Astrocyte (in vitro differentiated cells and primary cell): ENCODE measurements at regions not wholly inside any gene's neighbourhood (a gene's known extent, or its start where the extent isn't known, plus 50 kb on each side); places are given as distances from the start of the nearest gene placed in this dataset.
A peak's percentile ranks its signal among the peaks of the same experiment; 100 is the strongest.
"Not testable (repeated sequence)": the region's sequence is repeated elsewhere in the genome, so short reads cannot be mapped to it uniquely, and the experiment has no call there.

ENCODE experiments used
- DNase-seq: peaks from one replicate; pipeline ENCODE4 v3.0.0-alpha.2; 2010; ENCODE audit warnings: low read depth
- FAIRE-seq: peaks from 2 replicates; lab custom pipeline; 2011; peaks lifted over from hg19 to GRCh38; lab: Jason Lieb, UNC
- H2AFZ ChIP-seq: 2 replicates; pipeline ENCODE4 v1.6.0; 2012; ENCODE audit warnings: low read depth, low read length, inconsistent platforms
- H3K27ac ChIP-seq: 2 replicates; pipeline ENCODE4 v1.5.1; 2011; ENCODE audit warnings: low read depth, low read length, inconsistent platforms
- H3K27me3 ChIP-seq: 2 replicates; pipeline ENCODE4 v1.6.0; 2011; ENCODE audit warnings: low read length, inconsistent platforms; ENCODE audit not compliant: insufficient read depth
- H3K36me3 ChIP-seq: 2 replicates; pipeline ENCODE4 v1.5.1; 2011; ENCODE audit warnings: low read length, inconsistent platforms; ENCODE audit not compliant: insufficient read depth
- H3K4me1 ChIP-seq: 2 replicates; pipeline ENCODE4 v1.5.1; 2011; ENCODE audit warnings: low read length, inconsistent platforms; ENCODE audit not compliant: insufficient read depth
- H3K4me2 ChIP-seq: 2 replicates; pipeline ENCODE4 v1.6.0; 2012; ENCODE audit warnings: low read length, inconsistent platforms
- H3K4me3 ChIP-seq: 2 replicates; pipeline ENCODE4 v1.5.1; 2011; ENCODE audit warnings: low read depth, mild to moderate bottlenecking, low read length, inconsistent platforms; ENCODE audit not compliant: insufficient read depth
- H3K79me2 ChIP-seq: 2 replicates; pipeline ENCODE4 v1.6.0; 2012; ENCODE audit warnings: mild to moderate bottlenecking, low read length, inconsistent platforms; ENCODE audit not compliant: insufficient read depth
- H3K9ac ChIP-seq: 2 replicates; pipeline ENCODE4 v1.6.0; 2012; ENCODE audit warnings: mild to moderate bottlenecking, low read length, inconsistent platforms
- H3K9me3 ChIP-seq: 2 replicates; pipeline ENCODE4 v1.5.1; 2012; ENCODE audit warnings: low read depth, mild to moderate bottlenecking, low read length, inconsistent platforms; ENCODE audit not compliant: insufficient read depth
- H4K20me1 ChIP-seq: 2 replicates; pipeline ENCODE4 v1.6.0; 2012; ENCODE audit warnings: low read length, inconsistent platforms; ENCODE audit not compliant: insufficient read depth
- H3K27ac Mint-ChIP-seq: one replicate; pipeline ENCODE4 v1.8.0; 2021; ENCODE audit warnings: mild to moderate bottlenecking, mixed read lengths; ENCODE audit not compliant: unreplicated experiment
- H3K27me3 Mint-ChIP-seq: one replicate; pipeline ENCODE4 v1.8.0; 2021; ENCODE audit warnings: low read depth, mixed read lengths; ENCODE audit not compliant: unreplicated experiment
- H3K36me3 Mint-ChIP-seq: one replicate; pipeline ENCODE4 v1.8.0; 2021; ENCODE audit warnings: low read depth, mixed read lengths; ENCODE audit not compliant: unreplicated experiment
- H3K4me1 Mint-ChIP-seq: one replicate; pipeline ENCODE4 v1.8.0; 2021; ENCODE audit warnings: low read depth, mixed read lengths; ENCODE audit not compliant: unreplicated experiment
- H3K4me3 Mint-ChIP-seq: one replicate; pipeline ENCODE4 v1.8.0; 2021; ENCODE audit warnings: mild to moderate bottlenecking, moderate library complexity, mixed read lengths; ENCODE audit not compliant: unreplicated experiment
- H3K9me3 Mint-ChIP-seq: one replicate; pipeline ENCODE4 v1.8.0; 2021; ENCODE audit warnings: mild to moderate bottlenecking, mixed read lengths; ENCODE audit not compliant: unreplicated experiment
- EZH2 ChIP-seq: IDR thresholded peaks from 2 replicates; pipeline ENCODE4 v1.6.1; 2012; ENCODE audit warnings: mild to moderate bottlenecking, low read length, inconsistent platforms; ENCODE audit not compliant: insufficient read depth
- TF ChIP-seq, protein P1 (sequence below): IDR thresholded peaks from 2 replicates; pipeline ENCODE4 v1.5.1; 2011; ENCODE audit warnings: low read depth, mild to moderate bottlenecking, inconsistent platforms, low read length, moderate library complexity; ENCODE audit not compliant: insufficient read depth

DNA sequence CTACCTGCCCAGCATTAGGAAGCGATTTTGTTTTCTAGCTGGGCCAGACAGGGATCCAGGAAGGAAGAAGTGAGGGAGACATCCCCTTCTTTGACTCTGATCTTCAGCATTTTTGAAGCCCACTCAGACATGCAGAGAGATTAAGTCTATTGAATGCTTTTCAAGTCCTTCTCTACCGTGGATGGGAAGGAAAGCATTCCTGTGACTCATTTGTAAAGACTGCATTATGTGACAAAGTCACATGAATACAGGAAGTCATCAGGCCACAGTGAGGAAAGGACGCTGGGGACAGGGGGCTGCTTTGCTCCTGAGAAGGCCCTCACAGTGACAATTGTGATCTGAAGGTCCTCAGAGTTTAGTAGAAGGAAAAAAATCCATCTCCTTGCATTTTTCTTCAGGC lies 67.4 kb upstream of the GBA3 start:
- H3K36me3 Mint-ChIP-seq: no peaks in the 10 kb centered on the region
- Histone ChIP-seq H3K4me2 (peak overlapping the region; percentile 37), H3K27me3 (no peaks in the 10 kb centered on the region), H3K27ac (no peak overlapping the region), H4K20me1 (no peaks in the 10 kb centered on the region), H3K9ac (no peak overlapping the region), H3K9me3 (no peaks in the 10 kb centered on the region), H3K4me1 (no peaks in the 10 kb centered on the region), H3K79me2 (no peaks in the 10 kb centered on the region), H3K36me3 (no peaks in the 10 kb centered on the region), H3K4me3 (no peak overlapping the region), H2AFZ (no peak overlapping the region)
- peak; percentile 8 for DNase-seq
- peaks cover 15% of the 10 kb centered on the region for H3K4me1 Mint-ChIP-seq
- H3K27ac Mint-ChIP-seq: peak overlapping the region; percentile 53
- no peaks in the 10 kb centered on the region for H3K9me3 Mint-ChIP-seq
- peaks cover 3% of the 10 kb centered on the region for H3K27me3 Mint-ChIP-seq
- H3K4me3 Mint-ChIP-seq: no peak overlapping the region
- FAIRE-seq: no peak
- TF ChIP-seq EZH2: no peak
- TF ChIP-seq, protein P1, sequence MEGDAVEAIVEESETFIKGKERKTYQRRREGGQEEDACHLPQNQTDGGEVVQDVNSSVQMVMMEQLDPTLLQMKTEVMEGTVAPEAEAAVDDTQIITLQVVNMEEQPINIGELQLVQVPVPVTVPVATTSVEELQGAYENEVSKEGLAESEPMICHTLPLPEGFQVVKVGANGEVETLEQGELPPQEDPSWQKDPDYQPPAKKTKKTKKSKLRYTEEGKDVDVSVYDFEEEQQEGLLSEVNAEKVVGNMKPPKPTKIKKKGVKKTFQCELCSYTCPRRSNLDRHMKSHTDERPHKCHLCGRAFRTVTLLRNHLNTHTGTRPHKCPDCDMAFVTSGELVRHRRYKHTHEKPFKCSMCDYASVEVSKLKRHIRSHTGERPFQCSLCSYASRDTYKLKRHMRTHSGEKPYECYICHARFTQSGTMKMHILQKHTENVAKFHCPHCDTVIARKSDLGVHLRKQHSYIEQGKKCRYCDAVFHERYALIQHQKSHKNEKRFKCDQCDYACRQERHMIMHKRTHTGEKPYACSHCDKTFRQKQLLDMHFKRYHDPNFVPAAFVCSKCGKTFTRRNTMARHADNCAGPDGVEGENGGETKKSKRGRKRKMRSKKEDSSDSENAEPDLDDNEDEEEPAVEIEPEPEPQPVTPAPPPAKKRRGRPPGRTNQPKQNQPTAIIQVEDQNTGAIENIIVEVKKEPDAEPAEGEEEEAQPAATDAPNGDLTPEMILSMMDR: no peak

- not testable (repeated sequence) for H3K27me3 Mint-ChIP-seq, H3K4me3 ChIP-seq, H3K9ac ChIP-seq, H3K27ac ChIP-seq, FAIRE-seq, H3K27ac Mint-ChIP-seq, H3K79me2 ChIP-seq, H3K9me3 ChIP-seq, H3K4me1 ChIP-seq, H2AFZ ChIP-seq, H3K36me3 Mint-ChIP-seq, H3K4me2 ChIP-seq, H4K20me1 ChIP-seq, DNase-seq, H3K36me3 ChIP-seq, H3K27me3 ChIP-seq, H3K9me3 Mint-ChIP-seq, H3K4me3 Mint-ChIP-seq
- H3K4me1 Mint-ChIP-seq: peaks cover 15% of the 10 kb centered on the region
These were observed 64.9 kb upstream of the GBA3 start for GRCh38 chr4:22627851-22628250.

DNA sequence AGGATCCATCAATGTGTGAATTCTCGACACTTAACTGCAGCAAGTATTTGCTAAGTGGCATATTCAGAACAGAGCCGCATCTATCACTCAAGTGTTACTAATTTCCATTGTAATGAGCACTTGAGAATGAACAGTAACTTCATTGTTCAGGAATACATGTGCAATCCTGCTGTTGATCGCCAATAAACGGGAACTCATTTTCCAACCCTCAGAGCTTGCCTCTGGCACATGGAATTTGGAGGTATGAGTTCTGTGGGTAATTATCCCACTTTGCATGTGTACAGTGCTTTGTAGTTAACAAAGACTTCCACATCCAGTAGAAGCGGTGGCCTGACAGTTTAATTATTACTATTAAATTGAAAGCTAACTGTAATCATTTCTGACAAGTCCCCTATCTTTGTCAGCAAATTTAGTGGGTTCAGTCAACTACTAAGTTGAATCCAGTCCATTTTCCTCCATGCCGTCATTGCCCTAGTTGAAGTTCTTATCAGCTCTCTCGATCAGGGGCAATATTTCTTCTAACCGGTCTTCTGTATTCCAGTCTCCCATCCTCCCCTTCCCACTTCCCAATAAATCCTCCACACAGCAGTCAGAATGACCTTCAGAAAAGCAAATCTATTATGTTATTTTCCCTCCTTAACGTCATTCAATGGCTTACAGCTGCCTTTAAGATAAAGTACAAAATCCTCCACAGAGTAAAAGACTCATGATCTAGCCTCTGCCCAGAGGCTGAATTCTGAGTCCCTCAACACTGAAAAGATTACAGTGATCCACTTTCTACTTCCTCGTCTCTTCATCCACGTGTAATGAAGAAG lies 62.4 kb upstream of the GBA3 start:
- H3K4me1 Mint-ChIP-seq, H4K20me1 ChIP-seq, FAIRE-seq, H3K4me2 ChIP-seq, H3K79me2 ChIP-seq, DNase-seq, H3K9me3 Mint-ChIP-seq, H2AFZ ChIP-seq, H3K9ac ChIP-seq, H3K36me3 ChIP-seq, H3K27ac Mint-ChIP-seq, H3K9me3 ChIP-seq, H3K4me3 ChIP-seq, H3K27me3 ChIP-seq, H3K36me3 Mint-ChIP-seq, H3K4me3 Mint-ChIP-seq, H3K27ac ChIP-seq, H3K4me1 ChIP-seq, H3K27me3 Mint-ChIP-seq: not testable (repeated sequence)

DNA sequence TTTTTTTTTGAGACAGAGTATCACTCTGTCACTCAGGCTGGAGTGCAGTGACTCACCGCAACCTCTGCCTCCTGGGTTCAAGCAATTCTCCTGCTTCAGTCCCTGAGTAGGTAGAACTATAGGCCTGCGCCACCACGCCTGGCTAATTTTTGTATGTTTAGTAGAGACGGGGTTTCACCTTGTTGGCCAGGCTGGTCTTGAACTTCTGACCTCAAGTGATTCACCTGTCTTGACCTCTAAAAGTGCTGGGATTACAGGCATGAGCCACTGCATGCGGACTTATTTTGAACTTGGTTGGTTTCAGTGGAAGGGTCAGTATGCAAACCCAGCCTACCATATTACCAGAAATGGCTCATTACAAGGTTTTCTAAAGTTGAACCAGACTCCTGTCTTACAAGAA lies 61.6 kb upstream of the GBA3 start:
- FAIRE-seq, H3K4me2 ChIP-seq, H3K27me3 ChIP-seq, H4K20me1 ChIP-seq, H3K27ac ChIP-seq, H3K4me1 ChIP-seq, H3K4me1 Mint-ChIP-seq, H3K27ac Mint-ChIP-seq, H3K4me3 ChIP-seq, H3K36me3 ChIP-seq, H3K79me2 ChIP-seq, H2AFZ ChIP-seq, H3K9ac ChIP-seq, DNase-seq, H3K27me3 Mint-ChIP-seq, H3K4me3 Mint-ChIP-seq, H3K9me3 ChIP-seq, H3K36me3 Mint-ChIP-seq, H3K9me3 Mint-ChIP-seq: not testable (repeated sequence)
